ENCODE measurements at regions not wholly inside any gene's neighbourhood (a gene's known extent, or its start where the extent isn't known, plus 50 kb on each side); places are given as distances from the start of the nearest gene placed in this dataset.
"Not testable (repeated sequence)": the region's sequence is repeated elsewhere in the genome, so short reads cannot be mapped to it uniquely, and the experiment has no call there.

GRCh38 chr9:102740578-102740977 is 254.6 kb upstream of the CYLC2 start:
- Histone ChIP-seq H3K36me3 (ENCODE audit: control insufficient read depth, low read depth, low read length) (no peaks in the 10 kb centered on the region), H3K9me3 (ENCODE audit: control insufficient read depth, low read depth, low read length) (no peaks in the 10 kb centered on the region), H3K4me3 (ENCODE audit: low read length) (no peak overlapping the region), H3K4me1 (ENCODE audit: control insufficient read depth, low read depth, low read length) (no peaks in the 10 kb centered on the region), H3K9ac (ENCODE audit: low read length) (no peak overlapping the region), H3K27me3 (ENCODE audit: control insufficient read depth, insufficient read depth, low read length) (no peaks in the 10 kb centered on the region), H3K27ac (ENCODE audit: low read length) (no peak overlapping the region)

DNA sequence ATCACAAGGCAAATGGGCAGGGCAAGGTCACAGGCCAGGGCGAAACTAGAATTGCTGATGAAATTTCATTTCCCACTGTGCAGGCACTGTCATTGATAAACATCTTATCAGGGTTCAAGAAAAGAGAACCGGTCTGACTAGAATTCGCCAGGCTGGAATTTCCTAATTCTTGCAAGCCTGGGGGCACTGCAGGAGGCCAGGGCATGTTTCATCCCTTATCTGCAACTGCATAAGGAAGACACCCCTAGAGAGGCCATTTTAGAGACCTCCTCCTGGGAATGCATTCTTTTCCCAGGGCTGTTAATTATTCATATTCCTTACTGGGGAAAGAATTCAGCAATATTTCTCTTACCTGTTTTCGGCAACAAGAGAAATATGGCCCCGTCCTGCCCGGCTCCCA is 266.2 kb upstream of the CYLC2 start:
- Histone ChIP-seq H3K9ac (ENCODE audit: low read length) (no peak overlapping the region), H3K36me3 (ENCODE audit: control insufficient read depth, low read depth, low read length) (no peaks in the 10 kb centered on the region), H3K4me3 (ENCODE audit: low read length) (no peak overlapping the region), H3K27me3 (ENCODE audit: control insufficient read depth, insufficient read depth, low read length) (no peaks in the 10 kb centered on the region), H3K4me1 (ENCODE audit: control insufficient read depth, low read depth, low read length) (no peaks in the 10 kb centered on the region), H3K9me3 (ENCODE audit: control insufficient read depth, low read depth, low read length) (no peaks in the 10 kb centered on the region), H3K27ac (ENCODE audit: low read length) (no peak overlapping the region)

- no peak overlapping the region for H3K9ac ChIP-seq (ENCODE audit: low read length)
- no peaks in the 10 kb centered on the region for H3K36me3 ChIP-seq (ENCODE audit: control insufficient read depth, low read depth, low read length)
- no peaks in the 10 kb centered on the region for H3K27me3 ChIP-seq (ENCODE audit: control insufficient read depth, insufficient read depth, low read length)
- no peak overlapping the region for H3K4me3 ChIP-seq (ENCODE audit: low read length)
- peaks cover 22% of the 10 kb centered on the region for H3K9me3 ChIP-seq (ENCODE audit: control insufficient read depth, low read depth, low read length)
- no peaks in the 10 kb centered on the region for H3K4me1 ChIP-seq (ENCODE audit: control insufficient read depth, low read depth, low read length)
- H3K27ac ChIP-seq (ENCODE audit: low read length), result no peak overlapping the region
Observed at GRCh38 chr9:102714184-102714583, 280.9 kb upstream of the CYLC2 start.

DNA sequence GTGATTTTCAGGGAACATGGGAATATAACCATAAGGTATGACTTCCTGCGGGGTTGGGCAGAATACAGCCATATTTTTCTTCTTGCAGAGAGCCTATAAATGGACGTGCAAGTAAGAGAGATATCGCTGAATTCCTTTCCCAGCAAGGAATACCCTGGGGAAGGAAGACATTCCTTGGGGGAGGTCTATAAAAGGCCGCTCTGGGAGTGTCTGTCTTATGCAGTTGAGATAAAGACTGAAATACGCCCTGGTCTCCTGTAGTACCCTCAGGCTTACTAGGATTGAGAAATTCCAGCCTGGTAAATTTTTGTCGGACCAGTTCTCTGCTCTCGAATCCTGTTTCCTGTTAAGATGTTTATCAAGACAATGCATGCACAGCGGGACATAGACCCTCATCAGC is 282.2 kb upstream of the CYLC2 start:
- H3K9ac ChIP-seq (ENCODE audit: low read length); H3K4me1 ChIP-seq (ENCODE audit: control insufficient read depth, low read depth, low read length); H3K27ac ChIP-seq (ENCODE audit: low read length); H3K27me3 ChIP-seq (ENCODE audit: control insufficient read depth, insufficient read depth, low read length); H3K4me3 ChIP-seq (ENCODE audit: low read length); H3K36me3 ChIP-seq (ENCODE audit: control insufficient read depth, low read depth, low read length): not testable (repeated sequence)
- peaks cover 22% of the 10 kb centered on the region for H3K9me3 ChIP-seq (ENCODE audit: control insufficient read depth, low read depth, low read length)

DNA sequence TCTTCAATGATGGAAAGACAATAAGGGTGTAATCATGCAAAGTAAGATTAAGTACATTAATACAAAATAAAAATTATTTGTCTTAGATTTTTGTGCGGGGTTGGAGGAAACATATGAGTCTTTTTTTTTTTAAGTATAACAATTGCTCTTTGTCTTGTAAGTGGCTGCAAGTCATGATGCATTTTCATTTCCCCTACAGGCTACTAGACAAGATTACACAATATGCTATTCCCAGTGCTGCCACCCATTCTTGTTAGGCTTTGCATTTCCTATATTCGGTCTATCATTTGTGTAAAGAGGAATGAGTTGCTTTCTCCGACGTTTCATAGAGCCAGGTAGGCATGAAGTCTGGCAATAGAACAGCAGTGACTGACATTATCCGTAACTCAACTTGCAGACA is 294.2 kb upstream of the CYLC2 start:
- no peak overlapping the region for H3K27ac ChIP-seq (ENCODE audit: low read length)
- H3K36me3 ChIP-seq (ENCODE audit: control insufficient read depth, low read depth, low read length), result no peaks in the 10 kb centered on the region
- H3K9ac ChIP-seq (ENCODE audit: low read length), result no peak overlapping the region
- no peaks in the 10 kb centered on the region for H3K9me3 ChIP-seq (ENCODE audit: control insufficient read depth, low read depth, low read length)
- no peaks in the 10 kb centered on the region for H3K27me3 ChIP-seq (ENCODE audit: control insufficient read depth, insufficient read depth, low read length)
- no peak overlapping the region for H3K4me3 ChIP-seq (ENCODE audit: low read length)
- no peaks in the 10 kb centered on the region for H3K4me1 ChIP-seq (ENCODE audit: control insufficient read depth, low read depth, low read length)

- Histone ChIP-seq H3K27ac (ENCODE audit: low read length) (no peak overlapping the region), H3K4me3 (ENCODE audit: low read length) (no peak overlapping the region), H3K27me3 (ENCODE audit: control insufficient read depth, insufficient read depth, low read length) (no peaks in the 10 kb centered on the region), H3K9me3 (ENCODE audit: control insufficient read depth, low read depth, low read length) (no peaks in the 10 kb centered on the region), H3K4me1 (ENCODE audit: control insufficient read depth, low read depth, low read length) (no peaks in the 10 kb centered on the region), H3K36me3 (ENCODE audit: control insufficient read depth, low read depth, low read length) (no peaks in the 10 kb centered on the region), H3K9ac (ENCODE audit: low read length) (no peak overlapping the region)
Observed at GRCh38 chr9:102669220-102669619, 325.9 kb upstream of the CYLC2 start.

DNA sequence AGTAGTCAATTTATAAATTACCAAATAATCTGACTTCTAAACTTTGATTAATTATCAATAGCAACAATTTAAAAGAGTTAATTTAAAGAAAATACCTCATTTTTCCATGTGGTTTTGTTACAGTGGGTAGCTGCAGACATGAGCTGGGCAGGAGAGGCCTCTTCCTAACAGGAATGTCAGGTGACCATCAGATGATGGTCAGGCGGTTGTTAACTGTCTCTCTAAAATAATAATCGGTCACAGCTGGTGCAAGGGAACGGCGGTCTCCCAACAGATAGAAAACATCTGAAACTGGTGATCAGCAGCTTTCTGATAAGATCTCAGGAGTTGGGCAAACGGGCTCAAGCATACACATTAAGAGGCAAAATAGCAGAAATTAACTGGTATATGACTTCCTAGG is 342.7 kb upstream of the CYLC2 start:
- Histone ChIP-seq H3K4me1 (ENCODE audit: control insufficient read depth, low read depth, low read length) (no peaks in the 10 kb centered on the region), H3K9me3 (ENCODE audit: control insufficient read depth, low read depth, low read length) (no peaks in the 10 kb centered on the region), H3K4me3 (ENCODE audit: low read length) (no peak overlapping the region), H3K27ac (ENCODE audit: low read length) (no peak overlapping the region), H3K36me3 (ENCODE audit: control insufficient read depth, low read depth, low read length) (no peaks in the 10 kb centered on the region), H3K27me3 (ENCODE audit: control insufficient read depth, insufficient read depth, low read length) (no peaks in the 10 kb centered on the region), H3K9ac (ENCODE audit: low read length) (no peak overlapping the region)

GRCh38 chr9:102650896-102651295 is 344.2 kb upstream of the CYLC2 start:
- Histone ChIP-seq H3K36me3 (ENCODE audit: control insufficient read depth, low read depth, low read length) (no peaks in the 10 kb centered on the region), H3K27ac (ENCODE audit: low read length) (no peak overlapping the region), H3K9me3 (ENCODE audit: control insufficient read depth, low read depth, low read length) (no peaks in the 10 kb centered on the region), H3K4me3 (ENCODE audit: low read length) (no peak overlapping the region), H3K27me3 (ENCODE audit: control insufficient read depth, insufficient read depth, low read length) (no peaks in the 10 kb centered on the region), H3K9ac (ENCODE audit: low read length) (no peak overlapping the region), H3K4me1 (ENCODE audit: control insufficient read depth, low read depth, low read length) (no peaks in the 10 kb centered on the region)

DNA sequence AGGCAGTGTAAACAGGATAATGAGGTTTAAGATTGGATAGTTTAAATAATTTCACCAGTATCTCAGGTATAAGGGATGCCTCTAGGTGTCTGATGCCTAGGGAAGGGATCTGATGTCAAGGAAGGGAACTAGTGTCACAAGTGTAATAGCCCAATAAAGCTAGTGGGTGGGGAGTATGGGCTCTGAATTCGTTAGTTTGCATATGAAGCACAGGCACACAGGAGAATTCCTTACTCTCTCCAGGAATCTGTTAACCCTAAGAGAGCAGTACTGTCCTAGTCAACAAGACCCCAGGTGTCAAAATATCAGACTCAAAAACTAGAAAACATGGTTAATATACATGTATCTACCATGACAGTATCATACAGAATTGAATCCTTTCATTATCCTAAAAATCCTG is 352.5 kb upstream of the CYLC2 start:
- H3K9ac ChIP-seq (ENCODE audit: low read length), result no peak overlapping the region
- no peaks in the 10 kb centered on the region for H3K27me3 ChIP-seq (ENCODE audit: control insufficient read depth, insufficient read depth, low read length)
- no peaks in the 10 kb centered on the region for H3K9me3 ChIP-seq (ENCODE audit: control insufficient read depth, low read depth, low read length)
- no peak overlapping the region for H3K27ac ChIP-seq (ENCODE audit: low read length)
- H3K36me3 ChIP-seq (ENCODE audit: control insufficient read depth, low read depth, low read length), result no peaks in the 10 kb centered on the region
- peaks cover 19% of the 10 kb centered on the region for H3K4me1 ChIP-seq (ENCODE audit: control insufficient read depth, low read depth, low read length)
- H3K4me3 ChIP-seq (ENCODE audit: low read length), result no peak overlapping the region

DNA sequence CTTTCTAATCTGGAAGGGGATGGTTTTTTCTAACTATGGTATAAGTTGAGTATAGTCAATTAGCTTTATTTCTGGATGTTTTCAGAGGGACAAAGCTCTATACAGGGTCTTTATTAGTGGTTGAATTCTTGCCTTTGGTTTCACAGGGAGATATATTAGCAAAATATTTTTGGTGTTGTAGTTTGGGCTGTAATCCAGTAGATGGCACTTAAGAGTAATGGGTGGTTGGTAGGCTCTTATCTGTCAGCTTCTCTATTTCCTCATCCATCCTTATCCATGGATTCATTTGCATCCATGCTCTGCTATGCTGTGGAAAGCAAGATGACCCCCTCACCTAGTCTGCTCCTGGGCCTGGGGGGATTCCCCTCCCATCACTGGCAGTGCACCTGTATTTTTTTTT is 363.6 kb upstream of the CYLC2 start:
- H3K27me3 ChIP-seq (ENCODE audit: control insufficient read depth, insufficient read depth, low read length), result no peaks in the 10 kb centered on the region
- H3K9me3 ChIP-seq (ENCODE audit: control insufficient read depth, low read depth, low read length), result peaks cover 19% of the 10 kb centered on the region
- H3K4me1 ChIP-seq (ENCODE audit: control insufficient read depth, low read depth, low read length), result no peaks in the 10 kb centered on the region
- H3K4me3 ChIP-seq (ENCODE audit: low read length), result no peak overlapping the region
- H3K27ac ChIP-seq (ENCODE audit: low read length), result no peak overlapping the region
- H3K9ac ChIP-seq (ENCODE audit: low read length), result no peak overlapping the region
- no peaks in the 10 kb centered on the region for H3K36me3 ChIP-seq (ENCODE audit: control insufficient read depth, low read depth, low read length)

GRCh38 chr9:102609461-102609860 is 385.7 kb upstream of the CYLC2 start:
- no peaks in the 10 kb centered on the region for H3K36me3 ChIP-seq (ENCODE audit: control insufficient read depth, low read depth, low read length)
- no peaks in the 10 kb centered on the region for H3K4me1 ChIP-seq (ENCODE audit: control insufficient read depth, low read depth, low read length)
- H3K9ac ChIP-seq (ENCODE audit: low read length), result no peak overlapping the region
- H3K27me3 ChIP-seq (ENCODE audit: control insufficient read depth, insufficient read depth, low read length), result no peaks in the 10 kb centered on the region
- no peak overlapping the region for H3K27ac ChIP-seq (ENCODE audit: low read length)
- H3K9me3 ChIP-seq (ENCODE audit: control insufficient read depth, low read depth, low read length), result no peaks in the 10 kb centered on the region
- H3K4me3 ChIP-seq (ENCODE audit: low read length), result no peak overlapping the region

DNA sequence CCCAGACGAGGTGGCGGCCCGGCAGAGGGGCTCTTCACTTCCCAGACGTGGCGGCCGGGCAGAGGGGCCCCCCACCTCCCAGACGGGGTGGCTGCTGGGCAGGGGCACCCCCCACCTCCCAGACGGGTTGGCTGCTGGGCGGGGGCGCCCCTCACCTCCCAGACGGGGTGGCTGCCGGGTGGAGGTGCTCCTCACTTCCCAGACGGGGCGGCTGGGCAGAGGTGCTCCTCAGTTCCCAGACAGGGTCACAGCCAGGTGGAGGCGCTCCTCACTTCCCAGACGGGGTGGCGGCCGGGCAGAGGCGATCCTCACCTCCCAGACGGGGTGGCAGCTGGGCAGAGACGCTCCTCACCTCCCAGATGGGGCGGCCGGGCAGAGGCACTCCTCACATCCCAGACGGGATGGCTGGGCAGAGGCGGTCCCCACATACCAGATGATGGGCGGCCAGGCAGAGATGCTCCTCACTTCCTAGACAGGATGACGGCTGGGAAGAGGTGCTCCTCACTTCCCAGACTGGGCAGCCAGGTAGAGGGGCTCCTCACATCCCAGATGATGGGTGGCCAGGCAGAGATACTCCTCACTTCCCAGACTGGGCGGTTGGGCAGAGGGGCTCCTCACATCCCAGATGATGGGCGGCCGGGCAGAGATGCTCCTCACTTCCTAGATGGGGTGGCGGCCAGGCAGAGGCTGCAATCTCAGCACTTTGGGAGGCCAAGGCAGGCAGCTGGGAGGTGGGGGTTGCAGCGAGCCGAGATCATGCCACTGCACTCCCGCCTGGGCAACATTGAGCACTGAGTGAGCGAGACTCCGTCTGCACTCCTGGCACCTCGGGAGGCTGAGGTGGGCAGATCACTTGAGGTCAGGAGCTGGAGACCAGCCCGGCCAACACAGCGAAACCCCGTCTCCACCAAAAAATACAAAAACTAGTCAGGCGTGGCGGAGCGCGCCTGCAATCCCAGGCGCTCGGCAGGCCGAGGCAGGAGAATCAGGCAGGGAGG is 391.6 kb upstream of the CYLC2 start:
- H3K9me3 ChIP-seq (ENCODE audit: control insufficient read depth, low read depth, low read length), result peaks cover 11% of the 10 kb centered on the region
- not testable (repeated sequence) for H3K4me3 ChIP-seq (ENCODE audit: low read length); H3K36me3 ChIP-seq (ENCODE audit: control insufficient read depth, low read depth, low read length); H3K4me1 ChIP-seq (ENCODE audit: control insufficient read depth, low read depth, low read length); H3K27me3 ChIP-seq (ENCODE audit: control insufficient read depth, insufficient read depth, low read length); H3K9ac ChIP-seq (ENCODE audit: low read length); H3K27ac ChIP-seq (ENCODE audit: low read length)

Data from iPS-18a (cell line).